ENCODE measurements at regions not wholly inside any gene's neighbourhood (a gene's known extent, or its start where the extent isn't known, plus 50 kb on each side); places are given as distances from the start of the nearest gene placed in this dataset.
"Not testable (repeated sequence)": the region's sequence is repeated elsewhere in the genome, so short reads cannot be mapped to it uniquely, and the experiment has no call there.

DNA sequence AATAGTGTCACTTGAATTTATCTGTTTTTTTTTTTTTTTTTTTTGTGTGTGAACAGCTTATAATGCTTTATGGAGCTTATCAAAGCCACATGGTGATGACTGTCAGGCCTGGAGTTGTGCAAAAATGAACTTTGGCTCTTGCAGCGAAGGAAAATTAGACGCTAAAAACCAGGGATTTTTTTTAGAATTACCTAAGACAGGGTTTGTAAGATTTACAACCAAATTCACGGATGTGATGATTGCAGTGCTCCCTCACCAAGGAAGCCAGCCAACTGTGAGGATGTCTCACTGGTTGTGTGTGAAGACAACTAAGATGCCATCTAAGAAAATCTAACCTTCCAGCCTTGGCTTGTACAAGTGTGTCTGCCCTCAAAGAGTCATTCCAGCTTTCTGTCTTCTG lies 127.1 kb upstream of the SLC4A4 start:
- no peak for DNase-seq

DNA sequence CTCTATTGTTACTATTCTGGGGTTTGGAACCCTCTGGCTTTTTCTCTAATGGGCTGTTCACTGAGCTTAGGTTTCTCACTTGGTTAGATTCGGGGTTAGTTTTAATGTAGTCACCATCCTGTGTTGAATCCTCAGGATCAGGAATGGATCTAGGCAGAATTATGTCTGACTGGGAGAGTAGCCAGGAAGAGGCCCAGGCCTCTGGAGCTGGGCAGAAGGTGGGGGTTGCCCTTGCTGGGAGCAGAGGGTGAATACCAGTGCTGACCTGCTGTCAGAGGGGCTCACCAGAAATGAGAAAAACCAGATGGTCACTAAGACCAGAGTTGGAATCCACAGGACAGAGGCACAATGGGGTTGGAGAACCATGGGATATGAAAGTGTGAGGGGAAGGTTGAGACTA lies 126.6 kb upstream of the SLC4A4 start:
- no peak for DNase-seq

DNA sequence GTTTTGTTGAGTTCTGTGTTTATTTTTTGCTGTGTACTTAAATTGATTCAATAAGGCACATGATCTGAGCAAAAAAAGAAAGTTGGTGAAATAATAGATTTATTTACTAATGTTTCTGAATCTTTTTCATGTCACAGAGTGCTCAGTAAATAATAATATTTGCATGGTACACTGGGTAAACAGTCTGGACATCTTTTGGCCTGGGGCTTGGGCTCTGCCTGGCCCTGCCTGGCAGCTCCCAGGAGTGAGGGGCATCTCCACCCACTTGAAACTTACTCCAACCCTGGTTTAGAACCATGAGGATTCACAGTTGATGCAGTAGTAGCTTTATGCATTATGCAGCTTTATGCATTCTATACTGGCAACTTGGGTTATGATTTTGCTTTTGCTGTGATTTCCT lies 124.2 kb upstream of the SLC4A4 start:
- DNase-seq: no peak

DNA sequence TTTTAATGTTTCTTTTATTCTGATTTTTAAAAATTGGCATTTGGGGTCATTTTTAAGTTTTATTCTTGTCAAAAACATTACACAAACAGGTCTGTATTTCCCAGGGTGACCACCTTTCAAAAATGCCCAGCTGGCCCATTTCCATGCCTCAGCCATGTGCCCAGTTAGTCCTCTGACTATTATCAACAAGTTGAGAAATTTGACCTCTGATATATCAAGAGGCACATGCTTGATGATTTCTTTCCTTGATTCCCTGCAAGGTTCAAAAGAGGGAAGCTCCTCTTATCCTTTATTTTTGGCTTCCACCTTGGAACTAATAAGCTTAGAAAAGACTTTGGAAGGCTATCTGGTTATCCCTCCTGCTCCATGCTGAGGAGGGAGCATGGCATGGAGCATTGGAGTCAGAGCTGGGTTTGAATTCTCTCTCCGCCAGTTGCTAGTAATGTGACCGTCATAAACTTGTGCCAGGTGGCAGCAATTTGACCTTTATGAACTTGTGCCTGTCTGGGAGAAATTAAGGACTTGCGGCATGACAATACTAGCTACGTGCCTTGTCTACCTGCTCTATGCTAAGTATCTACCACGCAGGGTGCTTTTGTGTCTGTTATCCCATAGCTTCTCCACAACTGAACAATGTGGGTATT lies 122.4 kb upstream of the SLC4A4 start:
- DNase-seq: no peak

DNA sequence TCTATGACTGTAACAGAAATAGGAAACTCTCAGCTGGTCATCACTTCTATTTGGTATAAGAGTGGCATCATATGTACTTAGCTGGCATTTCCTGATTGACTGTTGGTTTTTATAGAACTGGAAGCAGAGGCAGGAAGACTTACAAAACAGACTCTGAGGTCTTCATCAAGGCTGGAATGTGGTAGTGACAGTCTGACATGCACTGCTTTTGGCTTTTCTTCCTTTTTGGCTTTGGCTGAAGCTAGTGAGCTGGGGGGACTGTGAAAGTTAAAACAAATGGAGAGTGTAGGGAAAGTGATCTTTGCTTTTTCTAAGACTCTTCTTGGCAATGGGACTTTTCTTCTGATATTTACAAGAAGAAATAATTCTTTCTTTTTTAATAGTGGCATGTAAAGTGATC lies 121.1 kb upstream of the SLC4A4 start:
- DNase-seq: no peak

DNA sequence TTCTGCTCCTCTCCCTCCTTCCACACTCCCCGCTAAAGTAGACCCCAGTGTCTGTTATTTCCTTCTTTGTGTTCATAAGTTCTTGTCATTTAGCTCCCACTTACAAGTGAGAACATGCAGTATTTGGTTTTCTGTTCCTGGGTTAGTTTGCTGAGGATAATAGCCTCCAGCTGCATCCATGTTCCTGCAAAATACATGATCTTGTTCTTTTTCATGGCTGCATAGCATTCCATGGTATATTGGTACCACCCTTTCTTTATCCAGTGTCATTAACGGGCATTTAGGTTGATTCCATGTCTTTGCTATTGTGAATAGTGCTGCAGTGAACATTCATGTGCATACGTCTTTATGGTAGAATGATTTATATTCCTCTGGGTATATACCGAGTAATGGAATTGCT lies 118.0 kb upstream of the SLC4A4 start:
- not testable (repeated sequence) for DNase-seq

DNA sequence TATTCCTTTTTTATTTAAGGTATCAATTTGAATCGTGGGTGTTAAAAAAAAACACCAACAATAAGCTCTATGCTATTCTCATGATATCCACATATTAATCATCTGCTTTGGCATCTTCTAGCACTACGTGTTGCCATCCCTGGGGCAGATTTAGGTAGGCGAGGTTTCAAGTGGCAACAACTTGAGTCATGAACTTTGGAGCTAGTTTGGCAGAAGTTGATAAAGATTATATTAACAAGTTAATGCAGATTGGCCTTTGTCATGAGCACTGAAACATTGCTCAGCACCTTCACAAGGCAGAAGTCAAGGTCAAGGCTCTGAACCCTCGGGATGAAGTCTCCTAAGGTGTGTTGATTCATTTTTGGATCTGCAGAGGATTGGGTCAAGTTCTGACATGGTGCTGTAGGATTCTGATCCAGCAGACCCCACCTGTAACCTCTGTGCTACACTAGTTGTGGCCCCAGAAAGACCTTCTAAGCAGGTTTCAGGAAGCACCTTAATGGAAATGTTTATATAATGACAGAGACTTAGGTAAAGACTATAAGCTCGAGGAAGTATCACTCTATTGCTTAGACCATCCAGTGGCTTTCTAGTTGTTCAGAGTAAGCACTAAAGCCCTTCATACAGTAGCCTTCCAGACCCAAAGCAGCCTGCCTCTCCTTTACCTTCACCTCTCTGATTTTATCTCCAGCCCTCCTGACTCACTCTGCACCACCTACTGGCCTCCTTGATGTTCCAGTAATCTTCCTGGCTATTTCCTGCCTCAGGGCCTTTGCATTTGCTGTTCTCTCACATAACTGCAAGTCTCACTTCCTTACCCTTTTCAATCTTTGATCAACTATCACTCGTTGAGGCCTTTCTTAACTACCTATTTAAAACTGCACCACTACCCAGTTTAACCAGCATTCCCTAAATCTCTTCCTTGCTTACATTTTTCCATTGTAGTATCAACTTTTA lies 117.0 kb upstream of the SLC4A4 start:
- DNase-seq: no peak

DNA sequence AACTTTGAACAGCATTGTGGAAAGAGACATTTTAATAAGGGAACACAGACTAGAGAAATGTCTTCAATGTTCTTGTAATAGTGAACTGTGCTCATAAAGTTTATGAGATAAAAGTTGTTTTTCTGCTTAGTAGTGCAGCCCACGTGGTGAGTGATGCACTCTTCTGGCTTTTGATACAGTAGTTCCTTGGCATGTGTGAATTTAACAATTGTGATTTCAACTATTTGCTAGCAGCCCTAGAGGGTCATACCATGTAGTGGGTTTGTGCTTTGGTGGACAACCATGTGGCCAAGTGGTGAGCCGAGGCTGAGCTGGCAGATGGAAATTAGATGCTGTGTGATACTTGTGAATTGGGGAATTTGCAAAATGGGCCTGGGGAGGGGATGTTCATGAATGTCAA lies 116.2 kb upstream of the SLC4A4 start:
- no peak for DNase-seq

DNA sequence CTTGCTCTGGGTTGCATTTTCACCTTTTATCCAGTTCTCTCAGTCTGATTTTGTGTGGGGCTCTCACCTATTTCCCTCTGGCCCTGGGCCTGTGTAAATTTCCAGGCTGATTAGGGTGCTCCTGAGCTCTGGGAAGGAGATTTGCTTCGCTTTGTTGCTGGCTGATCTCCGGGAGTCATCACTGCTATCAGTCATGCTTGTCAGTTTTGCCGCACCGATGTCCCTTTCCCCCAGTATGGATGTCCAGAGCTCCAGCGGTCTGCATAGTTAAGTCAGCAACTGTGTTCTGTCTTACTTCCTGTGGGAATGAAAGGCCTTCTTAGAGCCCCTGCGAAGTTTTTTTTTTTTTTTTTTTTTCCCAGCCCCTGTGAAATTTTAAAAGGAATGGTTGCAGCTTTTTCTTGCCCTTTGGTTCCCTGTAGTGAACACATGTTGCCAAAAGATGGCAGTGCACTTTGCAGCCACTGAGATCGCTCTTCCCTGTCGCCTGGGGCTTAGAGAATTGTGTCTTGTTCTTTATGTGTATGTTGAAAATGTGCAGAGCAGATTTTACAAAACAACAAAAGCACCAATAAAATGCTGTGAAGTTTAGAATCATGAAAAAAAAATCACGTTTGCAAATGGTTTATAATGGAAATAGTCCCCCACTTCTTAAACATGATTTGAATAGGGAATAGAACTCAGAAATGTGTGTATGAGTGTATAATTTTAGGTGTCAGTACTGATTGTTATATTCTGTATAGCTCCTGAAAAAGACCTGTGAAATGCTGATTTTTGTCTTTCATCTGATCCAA lies 109.1 kb upstream of the SLC4A4 start:
- DNase-seq: no peak

DNA sequence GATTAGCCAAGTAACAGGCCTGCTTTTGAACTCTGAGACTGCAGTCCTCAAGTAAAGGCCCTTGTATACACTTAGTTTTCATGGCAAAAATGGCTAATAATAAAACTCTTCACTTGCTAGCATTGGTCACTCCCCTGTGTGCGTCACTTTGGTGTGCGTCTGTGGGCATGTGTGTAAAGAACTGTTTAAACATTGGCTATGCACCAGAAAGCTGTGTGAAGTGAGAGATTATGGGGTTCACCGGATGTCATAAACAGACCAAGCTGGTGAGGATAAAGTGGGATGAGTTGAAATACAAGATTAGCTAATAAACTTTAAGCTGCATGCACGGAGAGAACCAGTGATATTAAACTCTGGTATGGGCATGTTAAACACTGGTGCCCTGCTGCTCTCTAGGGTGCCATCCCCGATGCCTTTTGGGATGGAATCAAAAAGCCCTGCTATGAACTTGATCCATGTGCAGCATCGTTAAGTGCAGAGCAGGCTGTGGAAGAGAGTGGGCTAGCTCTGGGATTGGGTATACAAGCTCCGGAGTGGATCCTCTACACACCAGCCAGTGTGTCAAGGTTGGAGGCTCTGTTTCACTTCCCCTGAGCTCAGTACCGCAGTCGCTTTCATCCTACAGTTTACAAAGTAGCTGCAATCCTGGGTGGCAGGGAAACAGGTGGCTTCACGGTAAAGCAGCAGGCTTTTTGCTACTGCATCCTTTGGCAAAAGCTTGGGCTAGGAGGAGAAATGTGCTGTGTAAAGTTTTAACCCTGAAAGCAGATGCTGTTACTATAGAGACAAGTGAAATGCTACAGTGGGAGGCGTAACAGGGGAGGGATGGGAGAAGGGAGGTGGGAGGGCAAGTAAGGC lies 108.3 kb upstream of the SLC4A4 start:
- no peak for DNase-seq

DNA sequence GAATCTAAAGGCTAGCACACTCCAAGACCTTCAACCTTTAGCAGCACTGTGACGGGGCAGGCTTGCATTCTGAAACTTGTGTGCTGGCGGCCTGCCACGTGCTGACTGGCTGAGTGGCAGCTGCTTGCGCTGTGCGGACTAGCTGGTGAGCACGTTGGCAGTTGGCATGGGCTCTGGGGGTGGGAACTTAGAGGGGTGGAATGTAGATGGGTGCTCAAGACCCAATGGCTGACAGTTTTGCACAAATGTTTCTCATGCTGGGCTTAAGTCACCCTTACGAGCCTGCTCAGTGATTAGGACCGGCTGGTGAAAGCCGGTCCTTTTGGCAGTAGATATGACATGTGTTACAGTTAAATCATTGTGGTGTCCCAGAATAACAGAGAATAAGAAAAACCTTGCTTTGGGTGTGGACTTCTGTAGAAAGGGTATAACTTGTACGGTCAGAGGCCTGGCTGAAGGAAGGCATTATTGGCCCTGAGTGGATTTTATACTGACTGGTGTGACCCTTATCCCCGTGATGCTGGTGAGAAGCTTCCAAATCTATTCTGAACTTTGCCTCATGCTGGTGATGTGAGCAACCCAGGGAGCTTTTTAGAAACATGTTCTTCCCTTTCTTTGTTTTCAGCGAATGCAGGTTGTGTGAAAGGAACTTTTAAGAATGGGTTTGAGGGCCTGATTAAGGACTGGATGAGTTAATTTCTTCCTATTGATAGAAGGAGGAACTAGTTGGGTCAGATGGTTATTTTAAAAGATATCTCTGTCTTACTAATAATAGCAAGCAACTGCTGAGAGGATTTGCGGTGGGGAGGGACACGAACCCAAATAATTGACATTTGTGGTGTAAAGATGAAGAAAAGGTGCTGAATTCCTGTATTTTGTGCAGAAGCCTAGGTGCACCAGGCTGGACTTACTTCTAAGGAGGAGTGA lies 107.4 kb upstream of the SLC4A4 start:
- DNase-seq: no peak

DNA sequence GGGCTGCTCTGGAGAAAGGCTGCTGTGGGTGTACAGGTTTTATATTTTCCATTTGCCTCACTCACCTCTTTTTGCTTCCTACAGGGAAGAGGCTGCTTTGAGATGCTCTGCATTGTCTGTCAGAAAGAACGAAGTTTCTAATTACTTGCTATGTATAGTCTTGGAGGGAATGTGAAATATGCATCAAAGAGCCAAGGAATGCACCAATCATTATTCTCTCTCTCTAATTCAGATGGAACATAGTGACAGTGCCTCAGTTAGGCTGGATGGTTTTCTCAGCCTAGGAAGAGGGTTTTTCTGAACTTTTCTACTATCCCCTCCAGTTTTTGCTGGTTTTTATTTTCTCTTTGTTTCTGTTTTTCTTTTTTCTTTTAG lies 106.8 kb upstream of the SLC4A4 start:
- DNase-seq: no peak

DNA sequence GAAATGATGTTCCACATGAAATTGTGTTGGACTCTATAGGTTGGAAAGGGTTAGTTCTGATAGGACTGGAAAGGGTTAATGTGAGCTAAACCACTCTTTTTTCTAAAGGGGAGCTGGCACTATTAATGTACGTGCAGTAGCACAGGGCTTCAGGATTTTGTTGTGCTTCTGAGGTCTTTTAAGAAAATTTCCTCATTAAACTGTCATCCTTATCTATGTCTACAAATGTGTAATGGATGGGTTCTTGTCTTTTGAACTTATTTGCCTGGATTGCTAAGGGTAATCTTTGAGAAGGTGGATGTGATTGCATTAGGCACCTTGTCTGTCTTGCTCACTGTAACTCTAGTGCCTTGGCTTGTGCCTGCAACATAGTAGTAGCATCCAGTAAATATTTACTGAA lies 106.0 kb upstream of the SLC4A4 start:
- no peak for DNase-seq

DNA sequence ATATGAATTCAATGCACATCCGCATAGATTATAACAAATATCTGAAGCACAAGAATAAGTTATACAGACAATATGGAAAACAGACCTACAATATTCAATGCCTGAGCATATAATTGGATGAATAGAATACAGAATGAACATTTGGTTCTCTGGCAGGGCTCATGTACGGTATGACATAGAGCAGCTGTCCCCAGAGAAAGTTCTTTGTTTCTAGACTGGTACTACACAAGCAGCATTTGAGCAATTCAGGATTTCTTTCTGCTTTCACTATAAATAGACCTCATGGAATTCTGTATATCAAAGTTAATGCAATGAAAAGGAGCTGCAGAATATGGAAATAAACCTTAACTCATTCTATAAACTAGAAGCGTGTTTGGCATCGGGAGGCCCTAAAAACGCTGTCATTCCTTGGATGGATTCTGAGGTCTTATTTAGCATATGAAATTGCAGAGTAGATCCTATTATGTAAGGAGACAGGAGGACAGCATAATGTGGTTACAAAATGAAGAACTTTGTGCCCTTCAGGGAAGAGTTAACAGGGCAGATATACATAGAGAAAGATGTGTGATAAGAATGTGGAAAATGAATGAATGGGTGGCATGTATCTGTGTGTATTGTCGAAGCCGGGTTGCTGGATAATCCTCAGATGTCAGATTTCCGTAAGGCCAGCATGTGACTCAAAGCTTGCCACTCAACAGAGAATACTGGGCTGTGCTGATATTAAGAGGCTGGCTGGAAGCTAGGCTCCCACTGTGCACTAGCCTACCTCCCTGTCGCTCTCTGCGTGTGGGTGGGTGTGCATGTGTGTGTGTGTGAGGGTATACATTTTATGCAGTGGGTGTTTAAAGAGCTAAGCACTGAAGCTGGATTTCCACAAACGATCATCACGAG lies 103.3 kb upstream of the SLC4A4 start:
- no peak for DNase-seq

DNA sequence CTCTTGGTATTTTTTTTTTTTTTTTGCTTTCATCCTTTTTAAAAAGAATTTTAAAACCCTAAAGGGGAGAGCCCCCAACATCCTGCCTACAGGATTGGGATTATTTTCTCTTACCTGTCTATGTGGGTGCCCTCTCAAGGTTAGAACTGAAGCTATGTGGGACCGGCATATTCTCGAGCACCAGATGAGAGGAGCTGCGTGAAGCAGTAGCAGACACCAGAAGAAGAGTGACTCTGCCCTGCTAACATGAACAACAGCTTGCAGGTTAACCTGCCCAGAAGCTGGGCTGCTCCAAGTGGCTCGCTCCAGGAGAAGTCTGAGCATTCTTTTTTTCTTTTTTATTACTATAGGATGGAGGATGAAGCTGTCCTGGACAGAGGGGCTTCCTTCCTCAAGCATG lies 102.6 kb upstream of the SLC4A4 start:
- DNase-seq: no peak

DNA sequence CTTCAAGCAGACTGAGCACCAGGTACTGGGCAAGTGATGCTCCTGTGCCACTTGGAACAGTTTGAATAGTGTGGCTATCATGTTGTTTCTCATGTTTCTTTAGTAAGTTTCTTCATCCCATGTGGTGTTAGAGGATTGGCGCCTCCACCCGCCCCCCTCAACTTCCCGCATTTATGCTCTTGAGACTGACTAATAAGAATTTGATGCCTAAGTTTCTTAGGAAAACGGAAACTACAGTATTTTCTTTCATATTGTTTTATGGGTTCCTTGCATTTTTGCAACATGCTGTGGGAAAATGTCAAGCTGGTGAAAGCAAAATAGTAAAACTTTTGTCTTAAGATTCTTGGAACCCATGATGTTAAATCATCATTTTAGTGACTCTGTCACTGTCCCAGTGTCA lies 101.2 kb upstream of the SLC4A4 start:
- DNase-seq: no peak

DNA sequence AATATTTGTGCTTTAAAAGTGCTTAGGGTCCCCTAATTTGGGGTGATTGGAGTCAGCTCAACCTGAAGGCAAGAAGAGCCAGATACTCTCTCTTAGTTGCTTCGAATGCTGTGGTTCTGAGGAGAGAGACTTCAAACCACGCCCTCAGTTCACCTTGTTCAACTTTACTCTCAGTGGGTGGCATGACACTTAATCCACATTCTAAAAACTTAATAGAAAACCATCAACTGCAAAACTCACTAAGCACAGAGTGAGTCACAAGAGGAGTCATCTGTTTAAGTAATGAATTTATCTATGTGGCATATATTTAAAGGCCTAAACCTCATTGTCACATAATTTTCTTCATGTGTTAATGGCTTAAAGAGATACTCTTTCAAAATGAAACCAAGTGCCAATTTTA lies 99.5 kb upstream of the SLC4A4 start:
- DNase-seq: no peak

DNA sequence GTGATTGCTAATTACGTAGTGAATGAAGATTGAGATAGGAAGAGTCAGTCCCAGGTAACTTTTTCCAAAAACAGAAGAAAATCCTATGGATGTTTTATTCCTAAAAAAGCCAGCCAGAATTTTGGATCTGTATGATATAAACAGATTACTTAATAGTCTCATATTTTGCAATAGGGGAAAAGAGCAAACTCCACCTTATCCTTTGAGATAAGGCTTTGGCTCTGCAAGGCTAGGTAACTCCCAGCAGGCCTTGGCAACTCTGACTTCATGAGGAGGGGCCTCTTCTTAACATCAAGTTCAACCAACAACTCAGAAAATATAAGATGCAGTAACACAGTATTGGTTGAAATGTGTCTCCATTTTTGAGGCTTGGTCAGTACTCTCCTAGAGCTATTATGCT lies 98.7 kb upstream of the SLC4A4 start:
- DNase-seq: no peak

DNA sequence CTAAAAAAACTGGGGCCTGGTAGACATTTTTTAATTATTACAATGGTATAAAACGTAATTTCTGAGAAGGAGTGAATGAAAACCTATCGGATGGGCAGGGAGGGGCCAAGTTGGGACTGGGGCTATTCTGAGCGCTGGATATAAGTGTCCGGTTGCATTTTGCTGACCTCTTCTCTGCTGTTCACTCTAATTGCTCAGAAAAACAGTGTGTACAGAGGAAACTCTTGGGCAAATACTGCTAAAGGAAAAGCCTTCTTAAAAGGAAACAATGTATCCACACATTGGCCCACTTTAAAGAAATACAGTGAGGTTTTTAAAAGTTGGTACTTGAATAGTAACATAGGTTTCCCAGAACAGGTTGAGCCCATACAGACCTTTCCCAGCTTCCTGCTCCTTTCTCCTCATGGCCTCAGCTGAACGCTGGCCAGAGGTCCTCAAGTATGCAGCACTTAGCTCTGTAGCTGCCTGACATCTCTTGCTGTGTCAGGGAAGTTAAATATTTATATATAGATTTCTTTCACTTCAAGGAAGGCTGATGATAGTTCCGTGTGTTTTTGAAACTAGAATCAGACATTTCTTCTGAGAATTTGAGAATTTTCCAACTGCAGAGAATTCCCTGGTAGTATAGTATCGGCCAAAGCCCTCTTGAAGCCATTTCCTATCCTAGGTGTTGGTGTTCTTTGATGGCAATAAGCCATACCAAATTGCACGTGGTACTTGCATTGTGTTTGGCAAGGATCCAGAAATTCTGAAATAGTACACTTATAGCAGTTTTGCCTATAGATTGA lies 97.1 kb upstream of the SLC4A4 start:
- DNase-seq: peak; percentile 43
